ENCODE measurements at regions not wholly inside any gene's neighbourhood (a gene's known extent, or its start where the extent isn't known, plus 50 kb on each side); places are given as distances from the start of the nearest gene placed in this dataset.
"Not testable (repeated sequence)": the region's sequence is repeated elsewhere in the genome, so short reads cannot be mapped to it uniquely, and the experiment has no call there.

DNA sequence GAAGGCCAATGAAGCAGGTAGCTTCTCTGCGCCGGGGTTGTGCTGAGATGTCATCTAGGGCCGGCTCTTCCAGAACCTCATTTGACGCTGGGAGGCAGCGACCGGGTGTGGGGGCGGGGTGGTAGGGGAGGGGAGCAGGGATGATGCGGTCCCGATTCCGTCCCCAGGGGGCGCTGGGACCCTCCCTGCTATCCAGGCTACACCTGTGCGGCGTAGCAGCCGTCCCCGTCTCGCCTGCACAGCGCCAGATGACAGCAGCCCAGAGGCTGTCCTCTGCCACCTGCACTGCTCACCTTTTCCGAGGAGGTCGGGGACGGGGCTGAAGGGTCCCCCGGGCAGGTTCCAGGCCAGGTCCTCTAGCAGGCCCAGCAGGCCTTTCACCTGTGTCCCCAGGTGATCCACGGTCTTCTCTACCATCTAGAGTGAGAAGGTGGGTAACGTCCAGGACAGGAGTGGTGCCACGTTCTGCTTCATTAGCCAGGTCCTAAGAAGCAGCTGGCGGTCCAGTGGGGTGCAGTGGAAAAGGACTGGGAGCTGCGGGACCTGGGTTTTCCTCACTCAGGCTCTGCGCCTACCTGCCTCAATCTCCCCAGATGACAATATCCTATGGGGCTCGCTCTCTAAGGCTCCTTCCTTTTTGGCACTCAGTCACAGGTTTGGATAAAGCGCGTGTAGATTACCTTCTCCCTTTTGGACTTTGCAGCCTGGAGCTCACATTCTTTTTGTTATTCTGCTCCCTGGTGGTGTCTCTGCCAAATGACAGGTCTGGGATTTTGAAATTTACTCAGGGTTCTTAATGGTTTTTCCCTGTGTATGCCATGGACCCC is 56.0 kb upstream of the RAB6C start:
- TF ChIP-seq, protein P1, sequence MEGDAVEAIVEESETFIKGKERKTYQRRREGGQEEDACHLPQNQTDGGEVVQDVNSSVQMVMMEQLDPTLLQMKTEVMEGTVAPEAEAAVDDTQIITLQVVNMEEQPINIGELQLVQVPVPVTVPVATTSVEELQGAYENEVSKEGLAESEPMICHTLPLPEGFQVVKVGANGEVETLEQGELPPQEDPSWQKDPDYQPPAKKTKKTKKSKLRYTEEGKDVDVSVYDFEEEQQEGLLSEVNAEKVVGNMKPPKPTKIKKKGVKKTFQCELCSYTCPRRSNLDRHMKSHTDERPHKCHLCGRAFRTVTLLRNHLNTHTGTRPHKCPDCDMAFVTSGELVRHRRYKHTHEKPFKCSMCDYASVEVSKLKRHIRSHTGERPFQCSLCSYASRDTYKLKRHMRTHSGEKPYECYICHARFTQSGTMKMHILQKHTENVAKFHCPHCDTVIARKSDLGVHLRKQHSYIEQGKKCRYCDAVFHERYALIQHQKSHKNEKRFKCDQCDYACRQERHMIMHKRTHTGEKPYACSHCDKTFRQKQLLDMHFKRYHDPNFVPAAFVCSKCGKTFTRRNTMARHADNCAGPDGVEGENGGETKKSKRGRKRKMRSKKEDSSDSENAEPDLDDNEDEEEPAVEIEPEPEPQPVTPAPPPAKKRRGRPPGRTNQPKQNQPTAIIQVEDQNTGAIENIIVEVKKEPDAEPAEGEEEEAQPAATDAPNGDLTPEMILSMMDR (IDR thresholded peaks at IDR 0.05; ENCODE audit: partially characterized antibody, unreplicated experiment): peak; percentile 70
- Mint-ChIP-seq H3K9me3 (ENCODE audit: unreplicated experiment) (peaks cover 11% of the 10 kb centered on the region), H3K4me1 (ENCODE audit: low read depth, unreplicated experiment) (peaks cover 5% of the 10 kb centered on the region), H3K4me3 (ENCODE audit: unreplicated experiment) (peak overlapping the region; percentile 84), H3K27me3 (ENCODE audit: unreplicated experiment) (peaks cover 3% of the 10 kb centered on the region), H3K36me3 (ENCODE audit: unreplicated experiment) (peaks cover 18% of the 10 kb centered on the region), H3K27ac (ENCODE audit: unreplicated experiment) (no peak overlapping the region)
- DNase-seq: peak; percentile 67

DNA sequence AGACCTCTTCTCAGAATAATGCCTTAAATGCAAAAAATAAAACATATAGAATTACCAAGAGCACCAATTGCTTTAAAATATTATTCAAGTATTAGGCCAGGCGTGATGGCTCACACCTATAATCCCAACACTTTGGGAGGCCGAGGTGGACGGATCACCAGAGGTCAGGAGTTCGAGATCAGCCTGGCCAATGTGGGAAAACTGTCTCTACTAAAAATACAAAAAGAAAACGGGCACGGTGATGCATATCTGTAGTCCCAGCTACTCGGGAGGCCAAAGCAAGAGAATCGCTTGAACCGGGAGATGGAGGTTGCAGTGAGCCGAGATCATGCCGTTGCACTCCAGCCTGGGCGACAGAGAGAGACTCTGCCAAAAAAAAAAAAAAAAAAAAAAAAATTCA is 55.4 kb upstream of the RAB6C start:
- not testable (repeated sequence) for DNase-seq; H3K27ac Mint-ChIP-seq (ENCODE audit: unreplicated experiment); H3K27me3 Mint-ChIP-seq (ENCODE audit: unreplicated experiment); H3K4me1 Mint-ChIP-seq (ENCODE audit: low read depth, unreplicated experiment)
- Mint-ChIP-seq H3K4me3 (ENCODE audit: unreplicated experiment) (peak overlapping the region; percentile 84), H3K36me3 (ENCODE audit: unreplicated experiment) (peaks cover 14% of the 10 kb centered on the region), H3K9me3 (ENCODE audit: unreplicated experiment) (peaks cover 11% of the 10 kb centered on the region)

DNA sequence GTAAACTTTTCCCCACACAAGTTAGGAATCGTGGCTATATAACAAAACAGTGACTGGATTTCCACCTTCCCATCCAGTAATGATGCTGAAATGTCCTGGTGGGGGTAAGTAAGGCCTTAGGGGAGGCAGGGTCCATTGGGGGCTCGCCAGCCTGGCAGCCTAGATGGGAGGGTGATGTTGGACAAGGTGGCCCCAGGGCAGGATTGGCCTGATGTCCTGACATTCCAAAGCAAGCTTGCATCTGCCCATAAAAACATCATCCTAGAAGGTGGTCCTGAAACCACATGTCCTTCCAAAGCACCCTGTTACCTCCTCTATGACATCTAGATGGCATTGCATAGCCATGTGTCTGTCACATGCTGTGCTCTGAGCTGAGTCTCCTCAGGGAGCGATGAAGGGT is 54.1 kb upstream of the RAB6C start:
- Mint-ChIP-seq H3K9me3 (ENCODE audit: unreplicated experiment) (peaks cover 7% of the 10 kb centered on the region), H3K4me1 (ENCODE audit: low read depth, unreplicated experiment) (peaks cover 5% of the 10 kb centered on the region), H3K27me3 (ENCODE audit: unreplicated experiment) (peaks cover 3% of the 10 kb centered on the region), H3K36me3 (ENCODE audit: unreplicated experiment) (peaks cover 2% of the 10 kb centered on the region), H3K27ac (ENCODE audit: unreplicated experiment) (no peak overlapping the region), H3K4me3 (ENCODE audit: unreplicated experiment) (no peak overlapping the region)
- TF ChIP-seq, protein P1 (IDR thresholded peaks at IDR 0.05; ENCODE audit: partially characterized antibody, unreplicated experiment): no peak
- no peak for DNase-seq

DNA sequence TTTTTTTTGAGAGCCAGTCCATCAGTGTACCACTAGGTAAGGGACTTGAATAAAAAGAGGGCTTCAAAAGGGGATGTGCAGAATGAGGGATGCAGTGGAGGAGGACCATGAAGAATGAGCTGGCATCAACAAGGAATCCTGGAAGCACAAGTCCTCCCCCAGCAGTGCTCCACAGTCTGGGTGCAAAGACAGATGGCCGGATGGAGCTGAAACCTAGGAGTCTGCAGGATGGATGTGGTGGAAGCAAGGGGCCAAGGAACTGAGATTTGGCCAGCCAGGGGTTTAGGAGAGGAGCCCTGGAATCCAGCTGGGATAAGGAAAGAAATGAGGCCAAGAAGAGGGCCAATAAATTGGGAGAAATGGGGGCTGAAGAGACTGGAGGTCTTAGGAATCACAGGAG is 51.8 kb upstream of the RAB6C start:
- H3K27ac Mint-ChIP-seq (ENCODE audit: unreplicated experiment): no peak overlapping the region
- H3K36me3 Mint-ChIP-seq (ENCODE audit: unreplicated experiment): no peaks in the 10 kb centered on the region
- peaks cover 5% of the 10 kb centered on the region for H3K9me3 Mint-ChIP-seq (ENCODE audit: unreplicated experiment)
- H3K4me1 Mint-ChIP-seq (ENCODE audit: low read depth, unreplicated experiment): peaks cover 5% of the 10 kb centered on the region
- peaks cover 3% of the 10 kb centered on the region for H3K27me3 Mint-ChIP-seq (ENCODE audit: unreplicated experiment)
- no peak for DNase-seq
- TF ChIP-seq, protein P1 (IDR thresholded peaks at IDR 0.05; ENCODE audit: partially characterized antibody, unreplicated experiment): no peak
- H3K4me3 Mint-ChIP-seq (ENCODE audit: unreplicated experiment): no peak overlapping the region

DNA sequence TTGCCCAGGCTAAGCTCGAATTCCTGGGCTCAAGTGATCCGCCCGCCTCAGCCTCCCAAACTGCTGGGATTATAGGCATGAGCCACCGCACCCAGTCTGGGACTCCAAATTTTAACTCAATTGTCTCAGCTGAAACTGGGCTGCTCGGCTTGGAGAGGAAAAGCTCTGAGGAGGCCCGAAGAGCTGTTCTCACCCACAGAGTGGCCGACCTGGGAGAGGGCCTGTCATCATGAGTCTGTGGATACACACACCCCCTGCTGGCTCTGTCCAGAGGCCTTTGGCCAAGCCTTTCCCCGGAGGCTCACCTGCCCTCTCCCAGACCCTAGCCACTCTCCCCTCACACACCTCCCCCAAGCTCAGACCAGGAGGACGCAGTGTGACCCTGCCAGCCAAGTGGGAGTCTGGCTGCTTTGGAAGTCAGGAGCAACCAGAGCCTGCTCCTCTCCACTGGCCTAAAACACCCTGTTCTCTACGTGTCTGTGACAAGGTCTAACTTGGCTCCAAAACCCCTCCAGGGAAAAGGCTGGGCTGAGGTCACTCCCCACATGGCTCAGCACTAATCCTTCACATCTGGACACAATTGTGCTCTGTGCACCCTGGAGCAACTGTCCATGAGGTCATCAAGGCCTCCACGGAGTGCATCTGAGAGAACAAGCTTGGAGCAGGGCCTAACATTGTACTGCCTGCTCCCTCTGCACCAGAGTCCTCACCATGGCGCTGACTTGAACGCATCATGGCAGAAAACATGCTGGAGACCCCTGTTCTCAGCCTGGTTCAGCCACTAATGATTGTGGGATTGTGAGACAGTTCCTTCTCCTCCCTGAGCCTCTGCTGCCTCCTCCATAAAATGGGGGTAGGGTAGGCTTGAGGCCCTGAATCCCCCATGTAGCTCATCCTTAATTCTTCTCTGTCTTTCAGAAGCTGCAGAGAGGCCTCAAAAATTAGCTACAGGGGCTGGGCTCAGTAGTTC is 49.9 kb upstream of the RAB6C start:
- H3K9me3 Mint-ChIP-seq (ENCODE audit: unreplicated experiment): peaks cover 7% of the 10 kb centered on the region
- no peak for DNase-seq
- no peak overlapping the region for H3K27ac Mint-ChIP-seq (ENCODE audit: unreplicated experiment)
- TF ChIP-seq, protein P1 (IDR thresholded peaks at IDR 0.05; ENCODE audit: partially characterized antibody, unreplicated experiment): no peak
- no peaks in the 10 kb centered on the region for H3K36me3 Mint-ChIP-seq (ENCODE audit: unreplicated experiment)
- no peak overlapping the region for H3K4me3 Mint-ChIP-seq (ENCODE audit: unreplicated experiment)
- H3K27me3 Mint-ChIP-seq (ENCODE audit: unreplicated experiment): peaks cover 10% of the 10 kb centered on the region
- H3K4me1 Mint-ChIP-seq (ENCODE audit: low read depth, unreplicated experiment): no peaks in the 10 kb centered on the region

Measured in glutamatergic neuron (in vitro differentiated cells).